Mesodermal cell (in vitro differentiated cells): ENCODE measurements at regions not wholly inside any gene's neighbourhood (a gene's known extent, or its start where the extent isn't known, plus 50 kb on each side); places are given as distances from the start of the nearest gene placed in this dataset.

Source experiments
- H3K27ac ChIP-seq: 2 replicates; pipeline ENCODE4 v1.7.0; 2013; ENCODE audit warnings: mild to moderate bottlenecking, low read depth, low read length, moderate library complexity; ENCODE audit not compliant: severe bottlenecking
- H3K36me3 ChIP-seq: 2 replicates; pipeline ENCODE4 v1.7.1; 2013; ENCODE audit warnings: mild to moderate bottlenecking, low read length, moderate library complexity; ENCODE audit not compliant: control insufficient read depth, insufficient read depth
- H3K4me1 ChIP-seq: one replicate; pipeline ENCODE4 v1.7.1; 2013; ENCODE audit warnings: mild to moderate bottlenecking, low read length; ENCODE audit not compliant: insufficient read depth, control insufficient read depth, poor library complexity, severe bottlenecking
- H3K4me3 ChIP-seq: 2 replicates; pipeline ENCODE4 v1.7.0; 2013; ENCODE audit warnings: low read length, control low read depth, mild to moderate bottlenecking; ENCODE audit not compliant: insufficient read depth, poor library complexity, severe bottlenecking; ENCODE audit errors: extremely low read depth
- H3K9me3 ChIP-seq: 2 replicates; pipeline ENCODE4 v1.7.1; 2013; ENCODE audit warnings: mild to moderate bottlenecking, low read length, moderate library complexity; ENCODE audit not compliant: control insufficient read depth
- WGBS, 2 experiments: methylation state at CpG; one replicate each; pipeline ENCODE4 v1.1.5; 2013; ENCODE audit warnings: missing lambda C conversion rate in 2 of 2; ENCODE audit not compliant: insufficient coverage in 2 of 2; 5-methylcytosine and 5-hydroxymethylcytosine counted together

- WGBS, 2 experiments: no CpG with 5 or more reads among the region's 2 CpGs
- Histone ChIP-seq H3K27ac (no peak overlapping the region), H3K36me3 (no peaks in the 10 kb centered on the region), H3K9me3 (peaks cover 5% of the 10 kb centered on the region), H3K4me3 (no peak overlapping the region), H3K4me1 (no peaks in the 10 kb centered on the region)
Observed at GRCh38 chr2:48009256-48009655, 103.0 kb upstream of the FBXO11 start.

GRCh38 chr2:48015421-48015820, 109.1 kb upstream of the FBXO11 start:
- WGBS, 2 experiments: 78% methylated on average over 1 of the region's 1 CpG; no CpG with 5 or more reads in 1 of the 2 experiments
- H3K4me3 ChIP-seq: no peak overlapping the region
- H3K4me1 ChIP-seq: no peaks in the 10 kb centered on the region
- no peaks in the 10 kb centered on the region for H3K36me3 ChIP-seq
- H3K9me3 ChIP-seq: no peaks in the 10 kb centered on the region
- H3K27ac ChIP-seq: no peak overlapping the region

- no peaks in the 10 kb centered on the region for H3K4me1 ChIP-seq
- no peaks in the 10 kb centered on the region for H3K9me3 ChIP-seq
- WGBS, 2 experiments: 92 to 100% methylated on average over 2 to 4 of the region's 7 CpGs
- no peaks in the 10 kb centered on the region for H3K36me3 ChIP-seq
- no peak overlapping the region for H3K4me3 ChIP-seq
- no peak overlapping the region for H3K27ac ChIP-seq
Observed at GRCh38 chr2:48016225-48017019, 110.1 kb upstream of the FBXO11 start.

- no peak overlapping the region for H3K27ac ChIP-seq
- 92% methylated on average over 7 of the region's 7 CpGs for WGBS, 2 experiments
- no peak overlapping the region for H3K4me3 ChIP-seq
- no peaks in the 10 kb centered on the region for H3K4me1 ChIP-seq
- H3K36me3 ChIP-seq: no peaks in the 10 kb centered on the region
- no peaks in the 10 kb centered on the region for H3K9me3 ChIP-seq
Observed at GRCh38 chr2:48017136-48017535, 110.8 kb upstream of the FBXO11 start.

GRCh38 chr2:48018480-48018879, 112.2 kb upstream of the FBXO11 start:
- Histone ChIP-seq H3K27ac (no peak overlapping the region), H3K36me3 (no peaks in the 10 kb centered on the region)

GRCh38 chr2:48026865-48027264, 120.6 kb upstream of the FBXO11 start:
- H3K9me3 ChIP-seq: no peaks in the 10 kb centered on the region
- no peaks in the 10 kb centered on the region for H3K4me1 ChIP-seq
- H3K36me3 ChIP-seq: no peaks in the 10 kb centered on the region
- H3K27ac ChIP-seq: no peak overlapping the region
- WGBS, 2 experiments: no CpG with 5 or more reads among the region's 1 CpG
- H3K4me3 ChIP-seq: no peak overlapping the region

More at GRCh38 chr2:48018480-48018879, 112.2 kb upstream of the FBXO11 start:
- Histone ChIP-seq H3K4me3 (no peak overlapping the region), H3K4me1 (no peaks in the 10 kb centered on the region), H3K9me3 (no peaks in the 10 kb centered on the region)

- Histone ChIP-seq H3K4me1 (no peaks in the 10 kb centered on the region), H3K27ac (no peak overlapping the region), H3K36me3 (no peaks in the 10 kb centered on the region), H3K4me3 (no peak overlapping the region), H3K9me3 (no peaks in the 10 kb centered on the region)
- WGBS, 2 experiments: 93 to 100% methylated on average over 1 to 2 of the region's 2 CpGs
Observed at GRCh38 chr2:48032765-48033164, 126.5 kb upstream of the FBXO11 start.

GRCh38 chr2:48034295-48034694, 128.0 kb upstream of the FBXO11 start:
- Histone ChIP-seq H3K4me1 (no peaks in the 10 kb centered on the region), H3K4me3 (no peak overlapping the region), H3K36me3 (no peaks in the 10 kb centered on the region), H3K9me3 (no peaks in the 10 kb centered on the region), H3K27ac (no peak overlapping the region)

- WGBS, 2 experiments: 71 to 89% methylated on average over 1 to 2 of the region's 2 CpGs
- no peaks in the 10 kb centered on the region for H3K9me3 ChIP-seq
- H3K4me1 ChIP-seq: no peaks in the 10 kb centered on the region
- no peak overlapping the region for H3K27ac ChIP-seq
- no peaks in the 10 kb centered on the region for H3K36me3 ChIP-seq
- no peak overlapping the region for H3K4me3 ChIP-seq
Observed at GRCh38 chr2:48036312-48036711, 130.0 kb upstream of the FBXO11 start.

GRCh38 chr2:48039209-48039990, 133.1 kb upstream of the FBXO11 start:
- Histone ChIP-seq H3K27ac (no peak overlapping the region), H3K36me3 (no peaks in the 10 kb centered on the region), H3K4me3 (no peak overlapping the region), H3K9me3 (no peaks in the 10 kb centered on the region), H3K4me1 (peaks cover 14% of the 10 kb centered on the region)
- 100% methylated on average over 3 of the region's 3 CpGs; no CpG with 5 or more reads in 1 of the 2 experiments for WGBS, 2 experiments

GRCh38 chr2:48043131-48043700, 136.9 kb upstream of the FBXO11 start:
- WGBS, 2 experiments: 77 to 84% methylated on average over 3 of the region's 4 CpGs
- peaks cover 14% of the 10 kb centered on the region for H3K4me1 ChIP-seq
- no peaks in the 10 kb centered on the region for H3K36me3 ChIP-seq
- no peaks in the 10 kb centered on the region for H3K9me3 ChIP-seq
- H3K4me3 ChIP-seq: no peak overlapping the region
- peak overlapping the region; percentile 98 for H3K27ac ChIP-seq
